OCI-LY3 (cell line): ENCODE measurements at regions not wholly inside any gene's neighbourhood (a gene's known extent, or its start where the extent isn't known, plus 50 kb on each side); places are given as distances from the start of the nearest gene placed in this dataset.
A peak's percentile ranks its signal among the peaks of the same experiment; 100 is the strongest.

ENCODE experiments used
- CTCF ChIP-seq: fragments of 200-600, 300-600 bp; sonication (generic); IDR thresholded peaks from 2 replicates; pipeline ENCODE4 v1.5.1; 2014; ENCODE audit warnings: antibody characterized with exemption, low read length, low read depth
- EZH2phosphoT487 ChIP-seq: fragments of 200-600 bp; shearing (Covaris generic); IDR thresholded peaks from 2 replicates; pipeline ENCODE4 v1.6.1; 2018; ENCODE audit warnings: antibody characterized with exemption, mixed run types, low read depth

- TF ChIP-seq CTCF (peak; percentile 87), EZH2phosphoT487 (no peak)
These were observed 300.0 kb upstream of the SMIM21 start for GRCh38 chr18:75727456-75727855.
